GM12872 (cell line): ENCODE measurements at regions not wholly inside any gene's neighbourhood (a gene's known extent, or its start where the extent isn't known, plus 50 kb on each side); places are given as distances from the start of the nearest gene placed in this dataset.

ENCODE experiments used
- CTCF ChIP-seq: IDR thresholded peaks from 3 replicates; pipeline ENCODE4 v1.5.1; 2011; ENCODE audit warnings: low read depth, mild to moderate bottlenecking, low read length, moderate library complexity; ENCODE audit not compliant: insufficient read depth

- no peak for TF ChIP-seq CTCF
These were observed 381.5 kb downstream of the NEBL start for GRCh38 chr10:20515654-20516053.

GRCh38 chr10:20512631-20513030 is 384.5 kb downstream of the NEBL start:
- TF ChIP-seq CTCF = no peak

GRCh38 chr10:20508921-20509320 is 388.2 kb downstream of the NEBL start:
- TF ChIP-seq CTCF = no peak

- no peak for TF ChIP-seq CTCF
These were observed 394.1 kb downstream of the NEBL start for GRCh38 chr10:20502903-20503585.

- TF ChIP-seq CTCF = no peak
These were observed 402.6 kb downstream of the NEBL start for GRCh38 chr10:20494474-20494873.

GRCh38 chr10:20492447-20492846 is 404.7 kb downstream of the NEBL start:
- TF ChIP-seq CTCF = peak; percentile 28; the same call in 1 of the 3 replicates

GRCh38 chr10:20489961-20490360 is 407.1 kb downstream of the NEBL start:
- TF ChIP-seq CTCF = no peak
